Endodermal cell (in vitro differentiated cells): ENCODE measurements at regions not wholly inside any gene's neighbourhood (a gene's known extent, or its start where the extent isn't known, plus 50 kb on each side); places are given as distances from the start of the nearest gene placed in this dataset.
A peak's percentile ranks its signal among the peaks of the same experiment; 100 is the strongest.

Experiments
- DNase-seq: peaks from one replicate; pipeline ENCODE4 v3.0.0-alpha.2; 2017
- H3K27ac ChIP-seq: 2 replicates; pipeline ENCODE4 v1.5.1; 2013; ENCODE audit warnings: mild to moderate bottlenecking, low read depth, low read length, moderate library complexity
- H3K27me3 ChIP-seq: 2 replicates; pipeline ENCODE4 v1.6.1; 2013; ENCODE audit warnings: mild to moderate bottlenecking, low read length, moderate library complexity; ENCODE audit not compliant: insufficient read depth, control insufficient read depth, poor library complexity, severe bottlenecking
- H3K36me3 ChIP-seq: 2 replicates; pipeline ENCODE4 v1.7.0; 2013; ENCODE audit warnings: mild to moderate bottlenecking, low read length, moderate library complexity; ENCODE audit not compliant: control insufficient read depth, insufficient read depth
- H3K4me1 ChIP-seq: one replicate; pipeline ENCODE4 v1.7.0; 2013; ENCODE audit warnings: low read length; ENCODE audit not compliant: control insufficient read depth, insufficient read depth
- H3K4me3 ChIP-seq: 2 replicates; pipeline ENCODE4 v1.5.1; 2013; ENCODE audit warnings: mild to moderate bottlenecking, low read length, moderate library complexity
- H3K9ac ChIP-seq: 2 replicates; pipeline ENCODE4 v1.6.1; 2013; ENCODE audit warnings: mild to moderate bottlenecking, low read length, moderate library complexity; ENCODE audit not compliant: poor library complexity, severe bottlenecking; ENCODE audit errors: extremely low read depth
- H3K9me3 ChIP-seq: 2 replicates; pipeline ENCODE4 v1.6.1; 2013; ENCODE audit warnings: mild to moderate bottlenecking, low read length, moderate library complexity; ENCODE audit not compliant: control insufficient read depth
- H3K27ac Mint-ChIP-seq: 2 replicates; pipeline ENCODE4 v1.8.0; 2020; ENCODE audit warnings: mixed read lengths
- H3K27me3 Mint-ChIP-seq: 2 replicates; pipeline ENCODE4 v1.8.0; 2021; ENCODE audit warnings: mild to moderate bottlenecking, mixed read lengths; ENCODE audit not compliant: insufficient read depth
- H3K36me3 Mint-ChIP-seq: 2 replicates; pipeline ENCODE4 v1.8.0; 2020; ENCODE audit warnings: low read depth, mixed read lengths
- H3K4me1 Mint-ChIP-seq: 2 replicates; pipeline ENCODE4 v1.8.0; 2020; ENCODE audit warnings: mixed read lengths
- H3K4me3 Mint-ChIP-seq: 2 replicates; pipeline ENCODE4 v1.8.0; 2020; ENCODE audit warnings: mild to moderate bottlenecking, moderate library complexity, mixed read lengths
- H3K9me3 Mint-ChIP-seq: 2 replicates; pipeline ENCODE4 v1.8.0; 2020; ENCODE audit warnings: mild to moderate bottlenecking, mixed read lengths
- CTCF ChIP-seq: fragments of 200-600 bp; sonication (generic); conservative IDR thresholded peaks from 2 replicates; pipeline ENCODE4 v1.5.0; 2021; ENCODE audit warnings: antibody characterized with exemption, mild to moderate bottlenecking
- WGBS, 2 experiments: methylation state at CpG; one replicate each; pipeline versions ENCODE4 v1.1.5 to v1.1.7; 2013; ENCODE audit warnings: missing lambda C conversion rate in 2 of 2, mixed read lengths in 1 of 2; ENCODE audit not compliant: insufficient coverage in 1 of 2, insufficient read length in 1 of 2; 5-methylcytosine and 5-hydroxymethylcytosine counted together

DNA sequence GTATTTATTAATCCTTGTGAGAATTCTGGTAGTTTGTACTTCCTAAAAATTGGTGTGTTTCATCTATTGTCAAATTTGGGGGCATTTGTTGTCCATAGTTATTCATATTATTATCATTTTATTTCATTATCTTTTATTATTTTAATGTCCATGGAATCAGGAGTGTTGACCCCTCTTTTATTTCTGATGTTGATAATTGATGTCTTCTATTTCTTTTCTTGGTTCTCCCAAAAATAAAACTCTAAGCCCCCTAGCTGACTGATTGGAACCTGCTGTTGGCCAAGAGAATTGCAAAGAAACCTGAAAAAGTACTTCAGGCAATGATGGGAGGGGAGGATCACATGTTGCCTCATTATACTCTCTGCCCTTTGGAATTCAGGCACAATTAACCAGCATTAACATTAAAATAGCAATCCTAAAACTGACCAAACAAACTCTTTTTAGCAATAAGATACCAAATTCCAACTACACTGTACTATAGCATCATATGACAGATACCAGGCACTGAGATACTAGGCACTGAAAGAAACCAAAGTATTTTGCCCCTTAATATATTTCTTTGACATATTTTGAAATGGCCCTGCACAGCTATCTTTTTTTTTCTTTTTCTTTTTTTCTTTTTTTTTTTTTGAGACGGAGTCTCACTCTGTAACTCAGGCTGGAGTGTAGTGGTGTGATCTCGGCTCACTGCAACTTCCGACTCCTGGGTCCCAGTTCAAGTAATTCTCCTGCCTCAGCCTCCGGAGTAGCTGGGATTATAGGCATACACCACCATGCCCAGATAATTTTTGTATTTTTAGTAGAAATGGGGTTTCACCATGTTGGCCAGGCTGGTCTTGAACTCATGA lies 1097.2 kb upstream of the CNTNAP5 start:
- Histone ChIP-seq H3K4me3 (no peak overlapping the region), H3K27ac (peak overlapping the region; percentile 86), H3K36me3 (no peaks in the 10 kb centered on the region), H3K4me1 (no peaks in the 10 kb centered on the region), H3K9me3 (peaks cover 54% of the 10 kb centered on the region), H3K9ac (no peak overlapping the region), H3K27me3 (no peaks in the 10 kb centered on the region)
- Mint-ChIP-seq H3K27me3 (no peaks in the 10 kb centered on the region), H3K9me3 (peaks cover 46% of the 10 kb centered on the region), H3K4me3 (no peak overlapping the region), H3K27ac (no peak overlapping the region), H3K36me3 (peaks cover 5% of the 10 kb centered on the region), H3K4me1 (no peaks in the 10 kb centered on the region)
- WGBS, 2 experiments: 91% methylated on average over 4 of the region's 4 CpGs; no CpG with 5 or more reads in 1 of the 2 experiments
- no peak for DNase-seq
- TF ChIP-seq CTCF: peak; percentile 26

DNA sequence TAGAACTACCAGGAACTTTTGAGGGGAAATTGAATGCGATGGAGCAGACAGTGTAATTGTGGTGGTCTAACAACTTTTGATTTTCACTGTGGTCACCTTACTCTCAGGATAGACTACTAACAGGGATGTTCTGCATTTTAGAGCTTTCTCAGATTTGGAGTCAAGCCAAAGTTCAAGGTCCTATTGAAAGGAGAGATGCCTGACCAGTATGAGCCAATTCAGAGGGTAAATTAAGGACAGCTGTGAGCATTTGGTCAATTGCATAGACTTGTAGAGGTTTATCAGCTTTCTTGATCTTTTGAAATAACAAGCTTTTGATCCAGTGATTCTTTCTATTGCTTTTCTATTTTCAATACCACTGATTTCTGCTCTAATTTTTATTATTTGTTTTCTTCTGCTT lies 1095.7 kb upstream of the CNTNAP5 start:
- Mint-ChIP-seq H3K27me3 (no peaks in the 10 kb centered on the region), H3K9me3 (peaks cover 37% of the 10 kb centered on the region), H3K4me3 (no peak overlapping the region), H3K4me1 (no peaks in the 10 kb centered on the region), H3K36me3 (peaks cover 5% of the 10 kb centered on the region), H3K27ac (no peak overlapping the region)
- no peak for DNase-seq
- Histone ChIP-seq H3K27ac (no peak overlapping the region), H3K9ac (no peak overlapping the region), H3K36me3 (no peaks in the 10 kb centered on the region), H3K27me3 (no peaks in the 10 kb centered on the region), H3K4me1 (no peaks in the 10 kb centered on the region), H3K9me3 (peaks cover 49% of the 10 kb centered on the region), H3K4me3 (peak overlapping the region; percentile 4)
- no peak for TF ChIP-seq CTCF
- WGBS, 2 experiments: 96% methylated on average over 1 of the region's 1 CpG; no CpG with 5 or more reads in 1 of the 2 experiments

- Histone ChIP-seq H3K4me3 (no peak overlapping the region), H3K4me1 (no peaks in the 10 kb centered on the region), H3K27me3 (no peaks in the 10 kb centered on the region), H3K27ac (no peak overlapping the region), H3K9me3 (no peaks in the 10 kb centered on the region), H3K36me3 (no peaks in the 10 kb centered on the region), H3K9ac (no peak overlapping the region)
- Mint-ChIP-seq H3K9me3 (no peaks in the 10 kb centered on the region), H3K4me3 (no peak overlapping the region), H3K27me3 (no peaks in the 10 kb centered on the region), H3K27ac (no peak overlapping the region), H3K36me3 (no peaks in the 10 kb centered on the region), H3K4me1 (no peaks in the 10 kb centered on the region)
- no peak for DNase-seq
- no peak for TF ChIP-seq CTCF
- WGBS, 2 experiments: 90% methylated on average over 2 of the region's 2 CpGs; no CpG with 5 or more reads in 1 of the 2 experiments
These were observed 1089.6 kb upstream of the CNTNAP5 start for GRCh38 chr2:122935506-122935905.
